ENCODE measurements at regions not wholly inside any gene's neighbourhood (a gene's known extent, or its start where the extent isn't known, plus 50 kb on each side); places are given as distances from the start of the nearest gene placed in this dataset.

- Histone ChIP-seq H3K27ac (ENCODE audit: low read depth, low read length) (peak overlapping the region; percentile 21), H3K9me3 (ENCODE audit: control insufficient read depth, insufficient read depth, low read length) (no peaks in the 10 kb centered on the region), H3K4me3 (ENCODE audit: low read depth, low read length) (no peak overlapping the region), H3K27me3 (ENCODE audit: control insufficient read depth, insufficient read depth, low read length) (no peaks in the 10 kb centered on the region)
- TF ChIP-seq, protein P1, sequence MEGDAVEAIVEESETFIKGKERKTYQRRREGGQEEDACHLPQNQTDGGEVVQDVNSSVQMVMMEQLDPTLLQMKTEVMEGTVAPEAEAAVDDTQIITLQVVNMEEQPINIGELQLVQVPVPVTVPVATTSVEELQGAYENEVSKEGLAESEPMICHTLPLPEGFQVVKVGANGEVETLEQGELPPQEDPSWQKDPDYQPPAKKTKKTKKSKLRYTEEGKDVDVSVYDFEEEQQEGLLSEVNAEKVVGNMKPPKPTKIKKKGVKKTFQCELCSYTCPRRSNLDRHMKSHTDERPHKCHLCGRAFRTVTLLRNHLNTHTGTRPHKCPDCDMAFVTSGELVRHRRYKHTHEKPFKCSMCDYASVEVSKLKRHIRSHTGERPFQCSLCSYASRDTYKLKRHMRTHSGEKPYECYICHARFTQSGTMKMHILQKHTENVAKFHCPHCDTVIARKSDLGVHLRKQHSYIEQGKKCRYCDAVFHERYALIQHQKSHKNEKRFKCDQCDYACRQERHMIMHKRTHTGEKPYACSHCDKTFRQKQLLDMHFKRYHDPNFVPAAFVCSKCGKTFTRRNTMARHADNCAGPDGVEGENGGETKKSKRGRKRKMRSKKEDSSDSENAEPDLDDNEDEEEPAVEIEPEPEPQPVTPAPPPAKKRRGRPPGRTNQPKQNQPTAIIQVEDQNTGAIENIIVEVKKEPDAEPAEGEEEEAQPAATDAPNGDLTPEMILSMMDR (IDR thresholded peaks at IDR 0.05; ENCODE audit: low read depth, low read length), result no peak
- no peak for DNase-seq (ENCODE audit: low read depth, low spot score)
- ChIA-PET CTCF (interaction anchor here (0.6 kb wide), 1 partner anchor 275 kb away, joined by 3 read pairs; no protein-coding TSS in a partner anchor), POLR2A (no interaction called here)
Measured at GRCh38 chr7:114048386-114049235, 129.8 kb upstream of the PPP1R3A start.

- H3K27me3 ChIP-seq (ENCODE audit: control insufficient read depth, insufficient read depth, low read length), result no peaks in the 10 kb centered on the region
- ChIA-PET POLR2A (no interaction called here), CTCF (interaction anchor here (0.6 kb wide), 1 partner anchor 274 kb away, joined by 3 read pairs; no protein-coding TSS in a partner anchor)
- peak; percentile 42 for DNase-seq (ENCODE audit: low read depth, low spot score)
- no peak overlapping the region for H3K27ac ChIP-seq (ENCODE audit: low read depth, low read length)
- TF ChIP-seq, protein P1 (IDR thresholded peaks at IDR 0.05; ENCODE audit: low read depth, low read length), result no peak
- H3K4me3 ChIP-seq (ENCODE audit: low read depth, low read length), result no peak overlapping the region
- H3K9me3 ChIP-seq (ENCODE audit: control insufficient read depth, insufficient read depth, low read length), result no peaks in the 10 kb centered on the region
Measured at GRCh38 chr7:114047889-114048288, 129.1 kb upstream of the PPP1R3A start.

GRCh38 chr7:114033475-114033874 lies 114.7 kb upstream of the PPP1R3A start:
- ChIA-PET CTCF (interaction anchor here (0.6 kb wide), 1 partner anchor 1770 kb away, joined by 3 read pairs; no protein-coding TSS in a partner anchor), POLR2A (interaction anchor here (0.7 kb wide), 1 partner anchor 1483 kb away, joined by 3 read pairs; no protein-coding TSS in a partner anchor)
- no peaks in the 10 kb centered on the region for H3K9me3 ChIP-seq (ENCODE audit: control insufficient read depth, insufficient read depth, low read length)
- no peak overlapping the region for H3K4me3 ChIP-seq (ENCODE audit: low read depth, low read length)
- no peak for DNase-seq (ENCODE audit: low read depth, low spot score)
- no peaks in the 10 kb centered on the region for H3K27me3 ChIP-seq (ENCODE audit: control insufficient read depth, insufficient read depth, low read length)
- H3K27ac ChIP-seq (ENCODE audit: low read depth, low read length), result no peak overlapping the region
- TF ChIP-seq, protein P1 (IDR thresholded peaks at IDR 0.05; ENCODE audit: low read depth, low read length), result no peak

GRCh38 chr7:114026486-114027089 lies 107.8 kb upstream of the PPP1R3A start:
- CTCF ChIA-PET, result interaction anchor here (0.6 to 2.0 kb wide), 12 partner anchors 9 to 1825 kb away, joined by 3 to 11 read pairs (median 4); no protein-coding TSS in a partner anchor
- POLR2A ChIA-PET, result no interaction called here
- peak; percentile 24 for DNase-seq (ENCODE audit: low read depth, low spot score)
- Histone ChIP-seq H3K27me3 (ENCODE audit: control insufficient read depth, insufficient read depth, low read length) (no peaks in the 10 kb centered on the region), H3K9me3 (ENCODE audit: control insufficient read depth, insufficient read depth, low read length) (no peaks in the 10 kb centered on the region), H3K27ac (ENCODE audit: low read depth, low read length) (no peak overlapping the region), H3K4me3 (ENCODE audit: low read depth, low read length) (no peak overlapping the region)
- TF ChIP-seq, protein P1 (IDR thresholded peaks at IDR 0.05; ENCODE audit: low read depth, low read length), result peak; percentile 63

GRCh38 chr7:114021135-114021534 lies 102.3 kb upstream of the PPP1R3A start:
- CTCF ChIA-PET, result interaction anchor here (0.6 to 1.0 kb wide), 3 partner anchors 213 to 1830 kb away, joined by 3 to 7 read pairs (median 4); no protein-coding TSS in a partner anchor
- POLR2A ChIA-PET, result no interaction called here
- H3K9me3 ChIP-seq (ENCODE audit: control insufficient read depth, insufficient read depth, low read length), result no peaks in the 10 kb centered on the region
- no peak for DNase-seq (ENCODE audit: low read depth, low spot score)
- no peaks in the 10 kb centered on the region for H3K27me3 ChIP-seq (ENCODE audit: control insufficient read depth, insufficient read depth, low read length)
- H3K4me3 ChIP-seq (ENCODE audit: low read depth, low read length), result no peak overlapping the region
- TF ChIP-seq, protein P1 (IDR thresholded peaks at IDR 0.05; ENCODE audit: low read depth, low read length), result no peak
- H3K27ac ChIP-seq (ENCODE audit: low read depth, low read length), result no peak overlapping the region

All from AG04450 (cell line).